ENCODE measurements at regions not wholly inside any gene's neighbourhood (a gene's known extent, or its start where the extent isn't known, plus 50 kb on each side); places are given as distances from the start of the nearest gene placed in this dataset.

- H3K27ac ChIP-seq, result no peak overlapping the region
- no peak for DNase-seq
- in situ Hi-C loops (cut with MboI; ENCODE audit: low pct_ligation_motif_present in 1 of 4, low pct_unique_long_range_greater_than_20kb in 1 of 4, low sequenced_read_pairs in 3 of 4), result no loop called here
- H3K4me3 ChIP-seq, result no peak overlapping the region
- no peaks in the 10 kb centered on the region for H3K9me3 ChIP-seq
- H3K4me1 ChIP-seq, result no peaks in the 10 kb centered on the region
- H3K36me3 ChIP-seq, result no peaks in the 10 kb centered on the region
- intact Hi-C loops (cut with DNase I; ENCODE audit: low total_unique reads), result no loop called here
- no peaks in the 10 kb centered on the region for H3K27me3 ChIP-seq
- TF ChIP-seq POLR2A (IDR thresholded peaks at IDR 0.05) (no peak), EP300 (IDR thresholded peaks at IDR 0.05; ENCODE audit: low read depth) (no peak), POLR2AphosphoS5 (IDR thresholded peaks at IDR 0.05) (no peak)
- TF ChIP-seq, protein P1, sequence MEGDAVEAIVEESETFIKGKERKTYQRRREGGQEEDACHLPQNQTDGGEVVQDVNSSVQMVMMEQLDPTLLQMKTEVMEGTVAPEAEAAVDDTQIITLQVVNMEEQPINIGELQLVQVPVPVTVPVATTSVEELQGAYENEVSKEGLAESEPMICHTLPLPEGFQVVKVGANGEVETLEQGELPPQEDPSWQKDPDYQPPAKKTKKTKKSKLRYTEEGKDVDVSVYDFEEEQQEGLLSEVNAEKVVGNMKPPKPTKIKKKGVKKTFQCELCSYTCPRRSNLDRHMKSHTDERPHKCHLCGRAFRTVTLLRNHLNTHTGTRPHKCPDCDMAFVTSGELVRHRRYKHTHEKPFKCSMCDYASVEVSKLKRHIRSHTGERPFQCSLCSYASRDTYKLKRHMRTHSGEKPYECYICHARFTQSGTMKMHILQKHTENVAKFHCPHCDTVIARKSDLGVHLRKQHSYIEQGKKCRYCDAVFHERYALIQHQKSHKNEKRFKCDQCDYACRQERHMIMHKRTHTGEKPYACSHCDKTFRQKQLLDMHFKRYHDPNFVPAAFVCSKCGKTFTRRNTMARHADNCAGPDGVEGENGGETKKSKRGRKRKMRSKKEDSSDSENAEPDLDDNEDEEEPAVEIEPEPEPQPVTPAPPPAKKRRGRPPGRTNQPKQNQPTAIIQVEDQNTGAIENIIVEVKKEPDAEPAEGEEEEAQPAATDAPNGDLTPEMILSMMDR (IDR thresholded peaks at IDR 0.05), result no peak
Measured at GRCh38 chr10:6718550-6718949, 138.5 kb upstream of the PRKCQ start.

GRCh38 chr10:6716516-6716915 lies 136.4 kb upstream of the PRKCQ start:
- no peak for DNase-seq
- no peaks in the 10 kb centered on the region for H3K4me1 ChIP-seq
- no peaks in the 10 kb centered on the region for H3K27me3 ChIP-seq
- no peak overlapping the region for H3K27ac ChIP-seq
- no peaks in the 10 kb centered on the region for H3K36me3 ChIP-seq
- intact Hi-C loops (cut with DNase I; ENCODE audit: low total_unique reads), result no loop called here
- TF ChIP-seq POLR2AphosphoS5 (IDR thresholded peaks at IDR 0.05) (no peak), EP300 (IDR thresholded peaks at IDR 0.05; ENCODE audit: low read depth) (no peak), POLR2A (IDR thresholded peaks at IDR 0.05) (no peak)
- TF ChIP-seq, protein P1 (IDR thresholded peaks at IDR 0.05), result no peak
- in situ Hi-C loops (cut with MboI; ENCODE audit: low pct_ligation_motif_present in 1 of 4, low pct_unique_long_range_greater_than_20kb in 1 of 4, low sequenced_read_pairs in 3 of 4), result no loop called here
- 44% methylated on average over 1 of the region's 1 CpG; no CpG with 5 or more reads in 1 of the 2 donors for WGBS, 2 donors (ENCODE audit: low coverage in 1 of 2)
- no peak overlapping the region for H3K4me3 ChIP-seq
- no peaks in the 10 kb centered on the region for H3K9me3 ChIP-seq

- WGBS, 2 donors (ENCODE audit: low coverage in 1 of 2), result 44 to 47% methylated on average over 5 to 7 of the region's 7 CpGs
- intact Hi-C loops (cut with DNase I; ENCODE audit: low total_unique reads), result no loop called here
- Histone ChIP-seq H3K27me3 (no peaks in the 10 kb centered on the region), H3K4me3 (no peak overlapping the region), H3K4me1 (no peaks in the 10 kb centered on the region), H3K27ac (no peak overlapping the region), H3K9me3 (no peaks in the 10 kb centered on the region), H3K36me3 (no peaks in the 10 kb centered on the region)
- no peak for DNase-seq
- no peak for TF ChIP-seq POLR2AphosphoS5 (IDR thresholded peaks at IDR 0.05)
- TF ChIP-seq, protein P1 (IDR thresholded peaks at IDR 0.05), result no peak
- no peak for TF ChIP-seq POLR2A (IDR thresholded peaks at IDR 0.05)
- no peak for TF ChIP-seq EP300 (IDR thresholded peaks at IDR 0.05; ENCODE audit: low read depth)
- in situ Hi-C loops (cut with MboI; ENCODE audit: low pct_ligation_motif_present in 1 of 4, low pct_unique_long_range_greater_than_20kb in 1 of 4, low sequenced_read_pairs in 3 of 4), result no loop called here
Measured at GRCh38 chr10:6713716-6714115, 133.6 kb upstream of the PRKCQ start.

DNA sequence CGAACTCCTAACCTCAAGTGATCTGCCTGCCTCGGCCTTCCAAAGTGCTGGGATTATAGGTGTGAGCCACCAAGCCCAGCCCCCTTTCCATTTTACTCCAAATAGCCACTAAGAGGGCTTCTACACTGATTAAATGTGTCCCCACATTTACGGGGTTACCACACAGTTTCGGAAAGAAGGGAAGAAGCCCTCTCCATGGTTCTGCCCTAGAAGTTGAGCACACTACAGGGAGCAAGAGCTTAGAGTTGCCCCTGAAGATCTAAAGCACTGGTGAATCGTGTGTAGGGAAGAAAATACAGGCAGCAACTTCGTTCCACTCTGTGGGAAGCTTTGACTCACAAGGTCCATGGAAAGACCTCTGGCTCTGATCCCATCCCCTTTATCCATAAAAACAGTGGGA lies 133.0 kb upstream of the PRKCQ start:
- H3K36me3 ChIP-seq, result no peaks in the 10 kb centered on the region

DNA sequence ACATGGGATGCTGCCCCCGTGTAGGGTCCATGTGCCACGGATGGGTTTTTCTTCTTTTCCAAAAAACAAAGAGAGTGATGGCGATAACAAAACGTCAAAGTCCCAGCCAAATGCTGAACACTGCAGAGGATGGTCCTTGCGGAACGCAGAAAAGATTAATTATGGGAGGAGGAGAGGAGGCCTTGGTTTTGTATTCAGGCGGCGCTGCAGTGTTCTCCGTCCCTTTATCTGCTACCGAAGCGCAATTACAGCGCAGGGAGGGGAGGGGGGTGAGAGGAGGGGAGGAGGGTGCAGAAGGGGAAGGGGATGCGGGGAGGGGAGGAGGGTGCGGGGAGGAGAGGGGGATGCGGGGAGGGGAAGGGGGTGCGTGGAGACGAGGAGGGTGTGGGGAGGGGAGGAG lies 131.8 kb upstream of the PRKCQ start:
- Histone ChIP-seq H3K4me3 (no peak overlapping the region), H3K9me3 (no peaks in the 10 kb centered on the region), H3K36me3 (no peaks in the 10 kb centered on the region), H3K27ac (no peak overlapping the region), H3K27me3 (peaks cover 4% of the 10 kb centered on the region), H3K4me1 (no peaks in the 10 kb centered on the region)
- intact Hi-C loops (cut with DNase I; ENCODE audit: low total_unique reads), result no loop called here
- DNase-seq, result no peak
- no peak for TF ChIP-seq POLR2AphosphoS5 (IDR thresholded peaks at IDR 0.05)
- TF ChIP-seq, protein P1 (IDR thresholded peaks at IDR 0.05), result no peak
- TF ChIP-seq POLR2A (IDR thresholded peaks at IDR 0.05), result no peak
- TF ChIP-seq EP300 (IDR thresholded peaks at IDR 0.05; ENCODE audit: low read depth), result no peak
- 57 to 84% methylated on average over 11 to 15 of the region's 17 CpGs for WGBS, 2 donors (ENCODE audit: low coverage in 1 of 2)
- in situ Hi-C loops (cut with MboI; ENCODE audit: low pct_ligation_motif_present in 1 of 4, low pct_unique_long_range_greater_than_20kb in 1 of 4, low sequenced_read_pairs in 3 of 4), result no loop called here

More for the DNA sequence above, 133.0 kb upstream of the PRKCQ start:
- 60 to 64% methylated on average over 3 to 6 of the region's 6 CpGs for WGBS, 2 donors (ENCODE audit: low coverage in 1 of 2)
- intact Hi-C loops (cut with DNase I; ENCODE audit: low total_unique reads) (no loop called here), in situ Hi-C loops (cut with MboI; ENCODE audit: low pct_ligation_motif_present in 1 of 4, low pct_unique_long_range_greater_than_20kb in 1 of 4, low sequenced_read_pairs in 3 of 4) (no loop called here)
- no peaks in the 10 kb centered on the region for H3K27me3 ChIP-seq
- TF ChIP-seq EP300 (IDR thresholded peaks at IDR 0.05; ENCODE audit: low read depth), result no peak
- no peak for TF ChIP-seq POLR2A (IDR thresholded peaks at IDR 0.05)
- TF ChIP-seq POLR2AphosphoS5 (IDR thresholded peaks at IDR 0.05), result no peak
- H3K4me1 ChIP-seq, result no peaks in the 10 kb centered on the region
- no peaks in the 10 kb centered on the region for H3K9me3 ChIP-seq
- H3K4me3 ChIP-seq, result no peak overlapping the region
- DNase-seq, result no peak
- no peak overlapping the region for H3K27ac ChIP-seq

All from transverse colon (tissue), 4 donors.